ENCODE measurements at regions not wholly inside any gene's neighbourhood (a gene's known extent, or its start where the extent isn't known, plus 50 kb on each side); places are given as distances from the start of the nearest gene placed in this dataset.

DNA sequence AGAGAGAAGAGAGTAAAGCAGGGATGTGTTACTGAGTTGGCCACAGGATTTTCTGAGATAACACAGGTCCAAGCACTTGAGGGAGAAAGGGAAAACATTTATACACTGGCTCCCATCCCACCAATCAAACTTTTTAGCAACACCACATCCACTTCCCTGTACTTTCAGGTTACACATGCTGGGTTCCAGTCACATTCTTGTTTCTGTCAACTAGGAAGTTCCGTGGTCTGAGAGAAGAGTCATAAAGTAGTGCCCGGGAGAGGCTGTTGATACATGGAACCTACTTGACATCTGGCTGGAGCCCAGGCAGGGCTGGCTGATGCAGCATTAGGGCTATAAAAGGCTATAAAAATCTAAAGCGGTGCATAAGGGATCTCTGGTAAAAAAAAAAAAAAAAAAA lies 473.9 kb upstream of the COX7C start:
- POLR2A ChIA-PET = no interaction called here
- BruUV-seq (replicated peaks) = no TSS peak

GRCh38 chr5:86152988-86153560 lies 464.7 kb upstream of the COX7C start:
- no peaks in the 10 kb centered on the region for H3K27me3 ChIP-seq (ENCODE audit: control insufficient read depth, insufficient read depth, low read length)
- in situ Hi-C loops (cut with HindIII; ENCODE audit: low pct_unique_long_range_greater_than_20kb, low sequenced_read_pairs) (no loop called here), intact Hi-C loops (cut with micrococcal nuclease; ENCODE audit: unreplicated experiment) (no loop called here)
- no peaks in the 10 kb centered on the region for H3K9me3 ChIP-seq (ENCODE audit: control insufficient read depth, insufficient read depth, low read depth, low read length)
- no peak overlapping the region for H3K4me3 ChIP-seq (ENCODE audit: low read depth in 2 of 2, low read length in 2 of 2)
- ChIA-PET POLR2A (no interaction called here), CTCF (no interaction called here)
- TF ChIP-seq REST (IDR thresholded peaks at IDR 0.05; ENCODE audit: insufficient read depth in 1 of 2, low read depth in 2 of 2, low read length in 1 of 2) = no peak
- TF ChIP-seq CTCF (IDR thresholded peaks at IDR 0.05) = no peak
- TF ChIP-seq TCF7L2 (IDR thresholded peaks at IDR 0.05; ENCODE audit: low read depth, low read length) = no peak
- no peak for TF ChIP-seq SIN3A (IDR thresholded peaks at IDR 0.05; ENCODE audit: borderline replicate concordance, insufficient read depth, low read depth, low read length)
- TF ChIP-seq POLR2AphosphoS5 (IDR thresholded peaks at IDR 0.05; ENCODE audit: low read depth, low read length) = no peak
- no peaks in the 10 kb centered on the region for H3K4me1 ChIP-seq (ENCODE audit: control insufficient read depth, insufficient read depth, low read length)
- no peak overlapping the region for H3K27ac ChIP-seq (ENCODE audit: low read length)
- BruUV-seq (replicated peaks) = no TSS peak
- H3K36me3 ChIP-seq (ENCODE audit: control insufficient read depth, insufficient read depth, low read length) = no peaks in the 10 kb centered on the region
- DNase-seq (ENCODE audit: low read depth, low spot score) = no peak
- no peak for ATAC-seq

More for the DNA sequence above, 473.9 kb upstream of the COX7C start:
- intact Hi-C loops (cut with micrococcal nuclease; ENCODE audit: unreplicated experiment) = no loop called here
- no peaks in the 10 kb centered on the region for H3K27me3 ChIP-seq (ENCODE audit: control insufficient read depth, insufficient read depth, low read length)
- no peak overlapping the region for H3K27ac ChIP-seq (ENCODE audit: low read length)
- DNase-seq (ENCODE audit: low read depth, low spot score) (no peak), ATAC-seq (no peak)
- H3K9me3 ChIP-seq (ENCODE audit: control insufficient read depth, insufficient read depth, low read depth, low read length) = no peaks in the 10 kb centered on the region
- CTCF ChIA-PET = no interaction called here
- TF ChIP-seq SIN3A (IDR thresholded peaks at IDR 0.05; ENCODE audit: borderline replicate concordance, insufficient read depth, low read depth, low read length) = no peak
- in situ Hi-C loops (cut with HindIII; ENCODE audit: low pct_unique_long_range_greater_than_20kb, low sequenced_read_pairs) = no loop called here
- no peaks in the 10 kb centered on the region for H3K4me1 ChIP-seq (ENCODE audit: control insufficient read depth, insufficient read depth, low read length)
- H3K4me3 ChIP-seq (ENCODE audit: low read depth in 2 of 2, low read length in 2 of 2) = no peak overlapping the region
- no peaks in the 10 kb centered on the region for H3K36me3 ChIP-seq (ENCODE audit: control insufficient read depth, insufficient read depth, low read length)

DNA sequence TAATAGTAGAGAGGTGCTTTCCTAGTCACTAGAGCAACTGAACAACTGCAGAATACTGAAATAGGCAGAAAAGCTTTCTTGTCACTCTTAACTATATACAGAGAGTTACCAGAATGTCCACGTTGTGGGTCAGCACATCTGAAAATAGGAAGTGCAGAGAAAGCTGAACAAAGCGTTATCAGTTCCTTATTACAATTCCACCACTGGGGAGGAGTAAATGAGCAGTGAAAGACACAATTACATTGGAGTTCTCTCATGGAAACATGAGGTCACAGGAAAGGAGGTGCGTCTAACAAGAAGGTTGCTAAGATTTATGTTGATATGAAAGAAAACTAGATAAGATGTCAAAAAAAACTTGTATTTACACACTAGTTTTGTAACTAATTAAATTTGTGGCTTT lies 461.9 kb upstream of the COX7C start:
- DNase-seq (ENCODE audit: low read depth, low spot score) (no peak), ATAC-seq (no peak)
- no peaks in the 10 kb centered on the region for H3K27me3 ChIP-seq (ENCODE audit: control insufficient read depth, insufficient read depth, low read length)
- BruUV-seq (replicated peaks) = no TSS peak
- POLR2A ChIA-PET = no interaction called here
- in situ Hi-C loops (cut with HindIII; ENCODE audit: low pct_unique_long_range_greater_than_20kb, low sequenced_read_pairs) = no loop called here
- H3K36me3 ChIP-seq (ENCODE audit: control insufficient read depth, insufficient read depth, low read length) = no peaks in the 10 kb centered on the region
- TF ChIP-seq SIN3A (IDR thresholded peaks at IDR 0.05; ENCODE audit: borderline replicate concordance, insufficient read depth, low read depth, low read length) (no peak), TCF7L2 (IDR thresholded peaks at IDR 0.05; ENCODE audit: low read depth, low read length) (no peak), REST (IDR thresholded peaks at IDR 0.05; ENCODE audit: insufficient read depth in 1 of 2, low read depth in 2 of 2, low read length in 1 of 2) (no peak), CTCF (IDR thresholded peaks at IDR 0.05) (no peak), POLR2AphosphoS5 (IDR thresholded peaks at IDR 0.05; ENCODE audit: low read depth, low read length) (no peak)
- no peak overlapping the region for H3K4me3 ChIP-seq (ENCODE audit: low read depth in 2 of 2, low read length in 2 of 2)
- intact Hi-C loops (cut with micrococcal nuclease; ENCODE audit: unreplicated experiment) = no loop called here
- H3K9me3 ChIP-seq (ENCODE audit: control insufficient read depth, insufficient read depth, low read depth, low read length) = no peaks in the 10 kb centered on the region
- CTCF ChIA-PET = no interaction called here
- no peak overlapping the region for H3K27ac ChIP-seq (ENCODE audit: low read length)
- no peaks in the 10 kb centered on the region for H3K4me1 ChIP-seq (ENCODE audit: control insufficient read depth, insufficient read depth, low read length)

Measured in Panc1 (cell line).